Neural cell (in vitro differentiated cells): ENCODE measurements at regions not wholly inside any gene's neighbourhood (a gene's known extent, or its start where the extent isn't known, plus 50 kb on each side); places are given as distances from the start of the nearest gene placed in this dataset.

Source experiments
- CTCF ChIP-seq: fragments of 450-650 bp; IDR thresholded peaks from 2 replicates; pipeline ENCODE4 v1.5.1; 2014; ENCODE audit warnings: antibody characterized with exemption, mild to moderate bottlenecking, moderate library complexity; ENCODE audit not compliant: poor library complexity, severe bottlenecking
- EP300 ChIP-seq: fragments of 450-650 bp; conservative IDR thresholded peaks from 2 replicates; pipeline ENCODE4 v1.6.1; 2014; ENCODE audit warnings: antibody characterized with exemption, mild to moderate bottlenecking, moderate library complexity; ENCODE audit not compliant: poor library complexity, severe bottlenecking
- EZH2 ChIP-seq: fragments of 200-600, 300-800 bp; shearing (Covaris generic), sonication (generic); IDR thresholded peaks from 2 replicates; pipeline ENCODE4 v1.6.1; 2014; ENCODE audit warnings: antibody characterized with exemption, low read length, borderline replicate concordance, mild to moderate bottlenecking; ENCODE audit not compliant: insufficient read depth, poor library complexity, severe bottlenecking
- RAD21 ChIP-seq: fragments of 450-650 bp; conservative IDR thresholded peaks from 2 replicates; pipeline ENCODE4 v1.6.1; 2014; ENCODE audit warnings: antibody characterized with exemption, mild to moderate bottlenecking, moderate library complexity
- REST ChIP-seq: IDR thresholded peaks from 2 replicates; pipeline ENCODE4 v1.6.1; 2012; ENCODE audit warnings: borderline replicate concordance

DNA sequence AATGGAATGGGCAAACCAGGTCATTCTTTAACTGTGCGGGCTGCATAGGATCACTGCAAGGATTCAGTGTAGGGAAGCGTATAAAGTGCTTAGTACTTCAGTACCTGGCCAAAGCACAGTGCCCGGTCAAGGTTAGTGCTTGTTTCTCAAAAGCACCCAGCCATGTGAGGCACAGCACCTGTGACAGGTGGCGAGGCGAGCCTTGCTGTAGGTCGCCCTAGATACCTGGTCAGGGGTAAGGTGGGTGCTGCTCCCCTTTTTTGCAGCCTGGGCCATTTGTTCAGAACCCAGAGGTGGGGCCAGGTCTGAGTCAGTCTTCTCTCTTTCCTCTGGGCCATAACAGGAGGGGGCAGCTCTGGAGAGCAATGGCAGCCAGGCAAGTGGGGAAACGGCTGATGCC, 172.0 kb downstream of the IRF8 start:
- TF ChIP-seq EP300 (no peak), CTCF (no peak), EZH2 (no peak), RAD21 (no peak), REST (no peak)
